ENCODE measurements at regions not wholly inside any gene's neighbourhood (a gene's known extent, or its start where the extent isn't known, plus 50 kb on each side); places are given as distances from the start of the nearest gene placed in this dataset.

- TF ChIP-seq POLR2A (IDR thresholded peaks at IDR 0.05; ENCODE audit: extremely low read depth, insufficient read length): no peak
- no peak for TF ChIP-seq CTCF (IDR thresholded peaks at IDR 0.05; ENCODE audit: low read depth, low read length)
- TF ChIP-seq MYC (IDR thresholded peaks at IDR 0.05; ENCODE audit: low read depth, low read length): no peak
These were observed 207.5 kb upstream of the HAAO start for GRCh38 chr2:42999856-43000241.
